GM18867 (cell line): ENCODE measurements at regions not wholly inside any gene's neighbourhood (a gene's known extent, or its start where the extent isn't known, plus 50 kb on each side); places are given as distances from the start of the nearest gene placed in this dataset.
A peak's percentile ranks its signal among the peaks of the same experiment; 100 is the strongest.
"Not testable (repeated sequence)": the region's sequence is repeated elsewhere in the genome, so short reads cannot be mapped to it uniquely, and the experiment has no call there.

Source experiments
- ATAC-seq: cut with Tn5 transposase; IDR thresholded peaks from one replicate; pipeline ENCODE4 v1.9.1; 2021; ENCODE audit warnings: mild to moderate bottlenecking, moderate library complexity; ENCODE audit not compliant: unreplicated experiment

DNA sequence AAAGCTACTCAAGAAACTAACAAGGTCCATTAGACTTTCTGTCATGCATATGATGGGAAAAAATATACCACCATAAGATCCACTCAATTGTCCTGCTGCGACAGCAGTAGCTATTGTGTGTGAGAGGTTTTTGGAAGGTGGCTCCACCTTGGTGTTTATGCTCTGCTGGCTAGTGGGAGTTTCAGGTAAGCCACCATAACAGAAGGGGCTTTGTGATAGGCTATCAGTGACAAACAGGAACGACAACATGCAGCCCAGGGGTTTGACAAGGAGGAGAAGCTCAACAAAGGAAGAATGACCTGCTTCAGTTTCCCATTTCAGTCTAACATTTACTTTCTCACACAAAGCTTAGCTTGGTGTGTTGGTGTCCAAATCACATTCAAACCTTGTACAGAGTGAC lies 182.6 kb downstream of the ATOH1 start:
- ATAC-seq: no peak

DNA sequence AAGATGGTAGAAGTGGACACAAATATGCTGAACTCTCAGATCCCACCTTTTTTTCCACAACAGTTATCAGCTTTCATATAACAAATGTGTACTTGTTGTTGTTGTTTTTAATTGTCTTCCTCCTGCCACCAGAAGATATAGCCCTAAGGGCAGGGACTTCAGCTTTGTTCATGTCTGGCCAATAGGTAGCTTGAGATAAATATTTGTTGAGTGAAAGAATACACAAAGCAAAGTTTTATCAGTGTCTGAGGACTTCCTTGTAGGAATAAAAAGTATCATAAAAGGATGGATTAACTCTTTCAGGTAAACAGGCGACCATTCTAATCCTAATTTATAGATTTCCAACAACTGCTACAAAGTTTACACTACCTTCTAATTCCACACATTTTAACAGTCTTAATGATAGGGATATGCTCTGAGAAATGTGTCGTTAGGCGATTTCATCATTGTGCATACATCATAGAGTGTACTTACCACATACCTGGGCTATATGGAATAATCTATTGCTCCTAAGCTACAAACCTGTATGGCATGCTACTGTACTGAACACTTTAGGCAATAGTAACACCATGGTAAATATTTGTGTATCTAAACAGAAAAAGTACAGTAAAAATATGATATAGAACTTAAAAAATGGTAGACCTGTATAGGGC lies 186.1 kb downstream of the ATOH1 start:
- no peak for ATAC-seq

DNA sequence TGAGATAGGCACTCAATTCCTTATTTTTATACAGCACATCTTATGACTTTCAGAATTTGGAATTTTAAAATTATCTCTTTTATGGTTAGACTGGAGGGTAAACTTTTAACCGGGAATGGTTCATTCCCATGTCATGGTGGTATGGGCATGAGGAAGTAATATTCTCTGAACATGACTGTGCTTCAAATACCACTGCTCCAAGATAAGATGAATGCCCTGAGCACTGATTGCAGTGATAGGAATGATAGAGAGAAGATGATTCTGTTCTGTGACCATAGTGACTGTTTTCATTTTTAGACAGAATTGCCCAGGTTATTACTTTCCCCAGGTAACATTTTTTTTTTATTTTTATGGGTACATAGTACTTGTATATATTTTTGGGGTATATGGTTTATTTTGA lies 187.4 kb downstream of the ATOH1 start:
- no peak for ATAC-seq

DNA sequence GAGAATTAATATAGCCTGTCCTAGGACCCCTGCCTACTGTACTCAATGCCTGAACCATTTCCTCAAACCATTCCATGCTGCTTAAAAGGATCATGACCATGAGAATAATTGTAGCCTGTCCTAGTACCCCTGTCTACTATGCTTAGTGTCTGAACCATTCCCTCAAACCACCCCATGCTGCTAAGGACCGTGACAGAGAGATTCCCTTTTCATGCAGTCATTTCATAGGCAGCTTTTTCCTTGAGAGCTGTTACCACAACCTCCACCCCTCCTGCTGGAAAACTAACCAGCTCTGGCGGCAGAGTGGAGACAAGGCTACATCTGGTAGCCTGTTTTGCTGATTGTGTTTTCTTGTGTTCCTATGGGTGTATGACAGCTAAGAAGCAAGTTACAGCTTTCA lies 174.9 kb upstream of the SMARCAD1 start:
- ATAC-seq: no peak

DNA sequence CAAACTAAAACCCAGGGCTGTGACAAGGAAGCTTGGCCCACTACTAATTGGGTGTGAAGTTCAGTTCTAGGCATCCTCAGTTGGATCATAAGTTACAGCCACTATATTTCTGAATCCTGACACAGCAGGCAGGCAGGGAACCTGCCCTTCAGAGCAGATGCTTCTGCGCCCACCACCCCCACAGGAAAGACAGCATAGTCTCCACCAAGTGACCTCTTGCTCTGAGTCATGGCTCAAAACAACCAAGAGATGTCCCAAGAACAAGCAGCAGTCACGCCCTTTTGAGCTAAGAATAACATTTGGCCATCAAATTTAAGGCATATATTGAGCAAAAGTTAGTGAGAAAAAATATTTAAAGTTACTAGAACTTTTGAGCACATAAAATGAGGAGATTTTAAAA lies 170.7 kb upstream of the SMARCAD1 start:
- ATAC-seq: peak; percentile 56

DNA sequence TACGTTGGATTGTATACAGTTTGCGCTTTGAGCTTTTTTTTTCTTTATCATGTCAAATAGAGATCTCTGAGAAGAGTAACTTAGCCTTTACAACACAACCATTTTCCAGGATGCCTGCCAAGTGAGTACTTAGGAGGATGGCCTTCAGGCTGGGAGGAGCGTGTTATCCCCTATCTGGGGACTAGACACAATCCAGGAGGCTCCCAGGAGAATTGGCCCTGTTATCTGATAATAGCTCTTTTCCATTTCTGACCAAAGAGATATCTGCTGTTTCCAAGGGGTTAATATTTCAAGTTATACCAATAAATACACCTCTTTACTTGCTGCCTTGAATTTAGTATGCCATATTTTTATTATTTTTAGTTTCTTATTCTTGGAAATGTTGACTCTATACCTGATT lies 169.5 kb upstream of the SMARCAD1 start:
- no peak for ATAC-seq

DNA sequence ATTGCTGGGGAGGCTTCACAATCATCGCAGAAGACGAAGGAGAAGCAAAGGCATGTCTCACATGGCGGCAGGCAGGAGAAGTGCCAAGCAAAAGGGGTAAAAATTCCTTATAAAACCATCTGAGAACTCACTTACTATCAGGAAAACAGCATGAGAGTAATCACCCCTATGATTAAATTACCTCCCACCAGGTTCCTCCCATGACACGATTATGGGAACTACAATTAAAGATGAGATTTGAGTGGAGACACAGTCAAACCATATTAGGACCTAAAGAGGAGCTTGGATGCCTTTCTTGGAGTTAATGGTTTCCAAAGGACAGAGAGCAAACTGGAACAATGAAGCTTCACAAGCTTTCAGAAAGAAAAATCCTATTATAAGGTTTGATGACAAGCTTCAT lies 168.4 kb upstream of the SMARCAD1 start:
- no peak for ATAC-seq

DNA sequence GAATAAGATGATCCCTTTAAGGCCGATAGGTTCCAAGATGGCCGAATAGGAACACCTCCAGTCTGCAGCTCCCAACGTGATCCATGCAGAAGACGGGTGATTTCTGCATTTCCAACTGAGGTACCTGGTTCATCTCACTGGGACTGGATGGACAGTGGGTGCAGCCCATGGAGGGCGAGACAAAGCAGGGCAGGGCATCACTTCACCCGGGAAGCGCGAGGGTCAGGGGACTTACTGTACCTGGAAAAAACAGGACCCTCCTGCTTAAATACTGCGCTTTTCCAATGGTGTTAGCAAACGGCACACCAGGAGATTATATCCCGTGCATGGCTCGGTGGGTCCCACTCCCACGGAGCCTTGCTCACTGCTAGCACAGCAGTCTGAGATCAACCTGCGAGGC lies 163.2 kb upstream of the SMARCAD1 start:
- not testable (repeated sequence) for ATAC-seq

DNA sequence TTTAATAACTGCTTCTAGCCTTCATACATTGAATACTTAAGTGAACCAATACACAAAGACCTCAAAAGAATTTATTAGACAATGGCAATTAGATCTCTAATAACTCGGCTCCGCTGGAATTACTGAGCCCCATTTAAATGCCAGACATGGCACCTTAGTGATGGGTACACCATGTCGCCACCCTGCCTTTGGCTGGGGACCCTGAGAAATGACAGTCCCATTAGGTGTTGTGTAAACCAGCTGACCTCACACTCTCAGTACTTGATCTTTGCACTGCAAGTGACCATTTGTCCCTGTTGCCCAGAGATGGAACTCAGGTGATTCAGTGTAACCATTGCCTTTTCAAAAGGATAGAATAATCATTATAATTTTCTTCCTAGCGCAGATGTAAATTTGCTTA lies 144.6 kb upstream of the SMARCAD1 start:
- ATAC-seq: no peak

DNA sequence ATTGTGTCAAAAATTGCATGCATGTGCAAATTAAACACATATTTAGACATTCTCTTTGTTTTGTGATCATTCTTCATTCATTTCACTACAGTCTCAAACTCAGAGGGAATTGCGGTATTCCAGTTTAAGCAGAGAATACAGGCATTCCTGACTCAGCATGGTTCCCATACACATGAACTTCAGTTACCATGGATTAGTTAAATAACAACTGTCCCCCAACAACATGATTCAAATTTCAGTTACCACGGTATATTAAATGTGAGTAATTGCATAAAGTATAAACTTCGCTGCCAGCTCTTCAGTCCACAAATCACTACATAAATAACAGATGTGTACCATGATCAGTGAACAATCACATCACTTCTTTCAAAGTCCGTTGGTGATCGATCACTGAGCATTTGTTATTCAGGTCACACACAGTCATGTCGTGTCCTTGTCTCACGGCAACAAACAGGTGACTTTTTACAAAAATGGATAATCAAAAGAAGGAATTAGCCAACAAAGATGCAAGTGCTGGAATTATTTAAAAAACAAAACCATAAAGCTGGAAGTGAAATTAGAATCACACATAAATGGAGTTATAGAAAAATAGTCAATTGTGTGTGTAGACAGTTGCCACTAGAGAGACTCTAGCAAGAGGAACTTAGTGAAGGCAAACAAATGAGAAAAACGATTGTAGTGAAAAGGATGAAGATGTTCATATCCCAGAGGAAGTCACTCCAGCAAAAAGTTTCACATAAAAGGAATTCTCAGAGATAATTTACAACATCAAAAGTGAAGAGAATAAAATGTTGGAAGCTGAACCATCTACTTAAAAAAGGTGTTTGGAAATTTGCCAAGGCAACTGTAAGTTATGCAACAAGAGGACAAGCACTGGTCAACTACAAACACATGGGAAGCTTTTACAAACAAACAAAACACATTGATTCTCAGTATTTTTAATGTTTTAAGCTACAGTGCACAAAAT lies 138.6 kb upstream of the SMARCAD1 start:
- ATAC-seq: no peak

DNA sequence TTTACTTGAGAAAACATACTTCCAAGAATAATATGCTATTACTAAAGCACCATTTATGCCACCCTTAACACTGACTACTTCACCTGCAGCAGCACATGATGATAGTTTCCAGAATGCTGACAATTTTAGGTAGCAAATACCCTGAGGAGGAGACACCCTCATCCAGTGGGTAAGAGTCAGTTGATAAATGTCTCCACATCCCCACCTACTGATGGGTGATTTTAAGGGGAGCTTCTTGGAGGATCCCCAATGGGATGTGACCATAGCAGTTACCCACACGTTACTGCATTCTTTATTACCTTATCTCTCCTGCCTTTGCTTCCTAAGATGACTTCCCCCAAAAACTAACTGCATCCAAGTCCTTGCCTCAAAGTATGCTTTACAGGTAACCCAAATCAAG lies 131.2 kb upstream of the SMARCAD1 start:
- ATAC-seq: peak; percentile 63

DNA sequence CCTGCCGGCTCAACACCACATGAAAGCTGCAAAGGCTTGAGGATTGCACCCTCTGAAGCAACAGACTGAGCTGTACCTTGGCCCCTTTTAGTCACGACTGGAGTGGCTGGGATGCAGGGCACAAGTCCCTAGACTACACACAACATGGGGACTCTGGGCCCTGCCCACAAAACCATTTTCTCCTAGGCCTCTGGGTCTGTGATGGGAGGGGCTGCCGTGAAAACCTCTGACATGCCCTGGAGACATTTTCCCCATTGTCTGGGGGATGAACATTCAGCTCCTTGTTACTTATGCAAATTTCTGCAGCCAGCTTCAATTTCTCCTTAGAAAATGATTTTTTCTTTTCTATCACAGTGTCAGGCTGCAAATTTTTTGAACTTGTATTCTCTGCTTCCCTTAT lies 123.5 kb upstream of the SMARCAD1 start:
- ATAC-seq: no peak

DNA sequence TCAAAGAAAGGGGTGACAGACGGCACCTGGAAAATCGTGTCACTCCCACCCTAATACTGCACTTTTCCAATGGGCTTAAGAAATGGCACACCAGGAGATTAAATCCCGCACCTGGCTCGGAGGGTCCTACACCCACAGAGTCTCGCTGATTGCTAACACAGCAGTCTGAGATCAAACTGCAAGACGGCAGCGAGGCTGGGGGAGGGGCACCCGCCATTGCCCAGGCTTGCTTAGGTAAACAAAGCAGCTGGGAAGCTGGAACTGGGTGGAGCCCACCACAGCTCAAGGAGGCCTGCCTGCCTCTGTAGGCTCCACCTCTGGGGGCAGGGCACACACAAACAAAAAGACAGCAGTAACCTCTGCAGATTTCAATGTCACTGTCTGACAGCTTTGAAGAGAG lies 108.5 kb upstream of the SMARCAD1 start:
- not testable (repeated sequence) for ATAC-seq

DNA sequence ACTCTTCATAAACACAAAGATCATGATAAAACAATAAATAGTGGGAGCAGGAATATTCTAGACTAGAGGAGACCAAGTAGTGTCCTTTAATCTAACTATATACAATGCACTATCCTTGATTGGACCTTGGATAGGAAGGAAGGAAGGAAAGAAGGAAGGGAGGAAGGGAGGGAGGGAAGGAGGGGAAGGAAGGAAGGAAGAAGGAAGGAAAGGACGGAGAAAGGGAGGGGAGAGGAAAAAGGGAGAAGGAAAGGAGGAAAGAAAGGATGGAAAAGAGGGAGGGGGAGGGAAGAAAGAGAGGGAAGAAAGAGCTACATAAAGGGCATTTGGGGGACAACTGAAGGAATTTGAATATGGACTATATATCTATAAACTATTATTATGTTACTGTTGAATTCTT lies 95.0 kb upstream of the SMARCAD1 start:
- ATAC-seq: no peak

DNA sequence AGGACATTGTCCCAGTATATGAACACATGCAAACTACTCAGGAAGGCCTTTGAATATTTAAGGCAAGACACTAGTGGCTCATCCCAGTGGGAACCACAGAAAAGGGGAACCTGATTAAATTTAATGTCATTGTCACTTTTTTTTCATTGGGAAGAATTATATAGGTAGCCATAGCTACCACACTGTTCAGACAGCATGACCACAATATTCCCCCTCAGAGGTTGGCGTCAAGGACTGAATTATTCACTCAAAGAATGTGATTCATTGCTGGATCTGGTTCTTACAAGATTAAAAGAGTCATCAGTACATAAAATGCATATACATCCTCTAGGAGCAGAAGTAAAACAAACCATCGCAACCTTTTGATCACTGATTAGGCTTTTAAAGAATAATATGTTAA lies 92.0 kb upstream of the SMARCAD1 start:
- no peak for ATAC-seq

DNA sequence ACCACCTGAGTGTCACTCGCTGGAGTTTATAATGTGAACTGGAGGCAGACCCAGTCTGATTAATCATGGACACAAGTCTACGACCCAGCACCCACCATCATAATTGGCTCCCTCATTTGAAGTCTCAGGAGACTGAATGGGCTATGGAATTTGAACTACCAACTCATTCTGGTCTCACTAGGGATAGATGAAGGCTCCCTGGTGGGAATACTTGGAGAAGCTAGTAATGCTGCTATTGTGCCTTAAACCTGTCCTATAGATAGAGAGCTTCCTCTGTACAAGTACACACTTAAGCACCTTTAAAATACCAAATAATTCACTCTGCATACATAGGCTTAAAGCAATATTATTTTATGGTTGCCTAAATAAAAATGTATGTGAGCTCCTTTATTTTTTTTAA lies 90.8 kb upstream of the SMARCAD1 start:
- no peak for ATAC-seq

DNA sequence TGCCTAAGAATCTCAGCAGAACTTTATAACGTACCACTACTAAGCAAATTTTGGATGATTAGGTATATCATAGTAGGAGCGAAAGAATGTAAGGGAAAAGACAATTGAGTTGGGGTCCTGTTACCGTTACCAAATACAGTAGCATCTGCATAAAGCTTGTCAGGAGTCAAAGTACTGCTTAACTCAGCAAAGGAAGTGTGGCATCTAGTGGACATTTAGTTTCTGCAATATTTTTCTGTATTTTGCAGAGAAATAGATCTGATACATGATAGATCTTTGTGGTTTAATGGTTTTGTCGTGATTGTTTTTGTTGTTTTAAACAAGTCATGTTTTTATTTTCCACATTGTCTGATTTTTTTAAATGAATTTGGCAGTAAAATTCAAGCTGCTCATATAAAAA lies 81.0 kb upstream of the SMARCAD1 start:
- ATAC-seq: no peak

DNA sequence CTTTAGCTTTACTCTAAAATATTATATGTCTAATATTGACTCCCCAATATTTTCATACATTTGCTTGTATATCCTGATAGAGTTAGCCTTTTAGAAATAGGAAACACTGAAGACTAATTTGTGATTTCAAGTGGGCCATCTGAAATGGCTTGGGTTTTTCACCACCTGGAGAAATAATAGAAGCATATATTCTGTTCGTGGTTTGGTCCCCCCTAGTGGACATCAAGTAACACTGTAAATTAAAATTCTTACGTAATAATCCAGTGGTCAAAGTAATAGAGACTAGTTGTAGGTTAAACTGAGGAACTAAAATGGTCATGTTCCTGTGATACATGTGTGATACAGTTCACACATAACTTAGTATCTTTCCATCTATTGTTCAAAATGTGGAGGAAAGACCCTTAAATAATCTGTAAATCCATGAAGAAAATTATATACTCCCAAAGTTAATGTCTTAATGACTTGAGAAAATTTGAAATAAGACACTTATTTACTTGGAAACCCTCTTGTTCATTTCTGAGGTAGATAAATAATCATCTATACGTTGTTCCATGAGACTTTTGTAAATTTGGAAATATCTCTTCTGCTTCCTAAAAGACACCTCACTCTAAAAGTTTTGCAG lies 79.8 kb upstream of the SMARCAD1 start:
- ATAC-seq: peak; percentile 90

DNA sequence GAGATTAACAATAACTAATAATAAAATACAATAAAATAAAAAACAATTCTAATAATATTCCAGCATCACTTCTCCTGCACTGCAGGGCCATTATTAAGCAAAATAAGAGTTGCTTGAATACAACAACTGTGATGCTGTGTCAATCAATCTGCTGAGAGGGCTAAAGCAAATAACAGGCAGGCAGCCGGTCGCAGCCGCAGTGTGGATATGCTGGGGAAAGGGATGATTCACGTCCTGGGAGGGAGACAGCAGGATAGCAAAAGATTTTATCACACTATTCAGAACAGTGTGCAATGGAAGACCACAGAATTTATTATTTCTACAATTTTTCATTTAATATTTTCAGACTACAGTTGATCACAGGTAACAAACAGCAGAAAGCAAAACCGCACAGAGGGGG lies 76.5 kb upstream of the SMARCAD1 start:
- no peak for ATAC-seq

DNA sequence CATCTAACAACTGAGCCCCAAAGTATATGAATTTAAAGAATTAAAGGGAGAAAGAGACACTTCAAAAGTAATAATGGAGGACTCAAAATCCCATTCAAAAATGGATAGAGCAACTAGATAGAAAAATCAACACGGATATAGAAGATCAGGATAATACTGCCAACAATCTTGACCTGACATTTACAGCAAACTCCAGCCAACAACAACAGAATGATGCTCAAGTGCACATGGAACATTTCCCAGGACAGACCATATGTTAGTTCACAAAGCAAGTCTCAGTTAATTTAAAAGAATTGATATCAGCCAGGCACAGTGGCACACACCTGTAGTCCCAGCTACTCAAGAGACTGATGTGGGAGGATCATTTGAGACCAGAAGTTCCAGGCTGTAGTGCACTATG lies 72.0 kb upstream of the SMARCAD1 start:
- no peak for ATAC-seq

DNA sequence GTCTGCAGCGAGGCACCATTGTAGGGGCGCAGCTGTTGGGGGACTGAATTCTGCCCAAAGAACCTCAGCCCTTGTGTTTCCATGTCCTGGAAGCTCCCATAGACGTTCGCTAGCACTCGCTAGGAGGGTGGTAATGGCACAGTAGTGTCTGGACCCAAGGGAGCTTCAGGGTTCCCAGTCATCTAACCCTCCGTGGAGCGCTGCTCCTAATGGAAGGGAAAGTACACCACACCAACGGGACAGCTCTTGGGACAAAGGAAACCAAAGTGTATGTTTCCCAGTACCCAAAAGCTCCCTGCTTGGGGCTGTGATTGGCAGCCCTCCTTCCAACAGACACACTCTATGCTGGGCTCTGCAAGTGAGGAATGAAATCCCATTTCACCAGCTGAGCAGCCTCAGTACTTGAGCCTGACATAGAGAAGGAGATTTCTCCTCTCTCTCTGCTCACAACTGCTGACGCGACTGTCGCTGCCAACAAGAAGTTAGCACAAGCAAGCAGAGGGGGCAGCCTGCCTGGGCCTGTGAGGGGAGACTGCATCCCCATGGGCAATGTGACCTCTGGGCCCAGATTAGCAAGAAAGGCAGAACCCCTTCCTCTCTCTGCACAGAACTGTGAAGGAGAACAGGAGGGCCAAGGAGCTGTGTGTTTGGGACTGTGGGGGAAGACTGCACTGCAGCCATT lies 67.6 kb upstream of the SMARCAD1 start:
- ATAC-seq: no peak
